DND-41 (cell line): ENCODE measurements at regions not wholly inside any gene's neighbourhood (a gene's known extent, or its start where the extent isn't known, plus 50 kb on each side); places are given as distances from the start of the nearest gene placed in this dataset.

Experiments used
- EZH2 ChIP-seq: IDR thresholded peaks from 3 replicates; pipeline ENCODE4 v1.6.1; 2012; ENCODE audit warnings: borderline replicate concordance, low read depth, mild to moderate bottlenecking, moderate library complexity, low read length, inconsistent platforms; ENCODE audit not compliant: severe bottlenecking
- TF ChIP-seq, protein P1 (sequence below): IDR thresholded peaks from 2 replicates; pipeline ENCODE4 v1.5.1; 2012; ENCODE audit warnings: borderline replicate concordance, low read length, moderate library complexity, mild to moderate bottlenecking; ENCODE audit not compliant: poor library complexity, severe bottlenecking; ENCODE audit errors: extremely low read depth

- TF ChIP-seq, protein P1, sequence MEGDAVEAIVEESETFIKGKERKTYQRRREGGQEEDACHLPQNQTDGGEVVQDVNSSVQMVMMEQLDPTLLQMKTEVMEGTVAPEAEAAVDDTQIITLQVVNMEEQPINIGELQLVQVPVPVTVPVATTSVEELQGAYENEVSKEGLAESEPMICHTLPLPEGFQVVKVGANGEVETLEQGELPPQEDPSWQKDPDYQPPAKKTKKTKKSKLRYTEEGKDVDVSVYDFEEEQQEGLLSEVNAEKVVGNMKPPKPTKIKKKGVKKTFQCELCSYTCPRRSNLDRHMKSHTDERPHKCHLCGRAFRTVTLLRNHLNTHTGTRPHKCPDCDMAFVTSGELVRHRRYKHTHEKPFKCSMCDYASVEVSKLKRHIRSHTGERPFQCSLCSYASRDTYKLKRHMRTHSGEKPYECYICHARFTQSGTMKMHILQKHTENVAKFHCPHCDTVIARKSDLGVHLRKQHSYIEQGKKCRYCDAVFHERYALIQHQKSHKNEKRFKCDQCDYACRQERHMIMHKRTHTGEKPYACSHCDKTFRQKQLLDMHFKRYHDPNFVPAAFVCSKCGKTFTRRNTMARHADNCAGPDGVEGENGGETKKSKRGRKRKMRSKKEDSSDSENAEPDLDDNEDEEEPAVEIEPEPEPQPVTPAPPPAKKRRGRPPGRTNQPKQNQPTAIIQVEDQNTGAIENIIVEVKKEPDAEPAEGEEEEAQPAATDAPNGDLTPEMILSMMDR, result no peak
- no peak for TF ChIP-seq EZH2
Observed at GRCh38 chr2:239818086-239818485, 207.1 kb downstream of the NDUFA10 start.
